Activated B cell treated with CpG ODN at 0.5 μM for 24 hours (primary cell): ENCODE measurements at regions not wholly inside any gene's neighbourhood (a gene's known extent, or its start where the extent isn't known, plus 50 kb on each side); places are given as distances from the start of the nearest gene placed in this dataset.

ENCODE experiments used
- ATAC-seq: fragments of 200-7000 bp; cut with Tn5 transposase; one replicate; pipeline ENCODE4 v1.10.0; 2021; ENCODE audit warnings: low read depth, mild to moderate bottlenecking, moderate library complexity
- CTCF ChIA-PET: fragments of 350-600 bp; sonication (Branson Sonifier 250); formaldehyde crosslinking; loops from one replicate; lab custom pipeline; 2021; ENCODE audit warnings: antibody characterized with exemption; lab: Charles Lee
- POLR2A ChIA-PET: fragments of 350-600 bp; sonication (Branson Sonifier 250); formaldehyde crosslinking; loops from one replicate; lab custom pipeline; 2021; ENCODE audit warnings: antibody characterized with exemption; lab: Charles Lee
- DNase-seq: peaks from one replicate; pipeline ENCODE4 v3.0.0; 2022
- H3K27ac Mint-ChIP-seq: one replicate; pipeline ENCODE4 v1.8.0; 2020; ENCODE audit warnings: mixed read lengths
- H3K27me3 Mint-ChIP-seq: one replicate; pipeline ENCODE4 v1.8.0; 2021; ENCODE audit warnings: mixed read lengths
- H3K36me3 Mint-ChIP-seq: one replicate; pipeline ENCODE4 v1.8.0; 2021; ENCODE audit warnings: low read depth, mixed read lengths
- H3K4me1 Mint-ChIP-seq: one replicate; pipeline ENCODE4 v1.8.0; 2021; ENCODE audit warnings: mixed read lengths
- H3K4me3 Mint-ChIP-seq: one replicate; pipeline ENCODE4 v1.8.0; 2020; ENCODE audit warnings: mild to moderate bottlenecking, mixed read lengths
- H3K9me3 Mint-ChIP-seq: one replicate; pipeline ENCODE4 v1.8.0; 2020; ENCODE audit warnings: mixed read lengths
- intact Hi-C: fragments of 100-400 bp; cut with micrococcal nuclease; formaldehyde crosslinking; loops from one replicate; pipeline ENCODE4 v1.15.1; 2024
- TF ChIP-seq, protein P1 (sequence below): fragments of 200-600 bp; IDR thresholded peaks from one replicate; pipeline ENCODE4 v1.8.0; 2022; ENCODE audit warnings: antibody characterized with exemption, mild to moderate bottlenecking

DNA sequence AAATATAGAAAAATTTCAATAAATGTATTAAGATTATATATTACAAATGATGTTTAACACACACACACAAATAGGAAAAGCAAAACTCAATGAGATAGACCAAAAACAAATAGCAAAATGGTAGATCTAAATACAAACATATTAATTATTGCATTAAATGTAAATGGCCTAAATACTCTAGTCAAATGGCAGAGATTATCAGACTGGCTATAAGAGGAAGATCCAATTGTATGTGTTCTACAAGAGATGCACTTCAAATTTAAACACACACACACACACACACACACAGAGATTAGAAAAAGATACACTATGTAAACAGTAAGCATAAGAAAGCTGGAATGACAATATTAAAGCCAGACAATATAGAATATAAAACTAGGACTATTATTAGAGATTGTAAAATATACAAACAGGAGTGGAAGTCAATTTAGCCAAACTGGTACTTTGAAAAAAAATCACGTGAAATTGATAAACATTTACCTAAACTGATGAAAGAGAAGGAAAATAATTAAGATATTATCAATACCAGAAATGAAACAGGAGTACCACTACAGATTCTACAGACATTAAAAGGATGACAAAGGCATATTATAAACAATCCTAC lies 150.5 kb downstream of the TBXT start:
- peaks cover 4% of the 10 kb centered on the region for H3K27me3 Mint-ChIP-seq
- ATAC-seq (no peak), DNase-seq (no peak)
- TF ChIP-seq, protein P1, sequence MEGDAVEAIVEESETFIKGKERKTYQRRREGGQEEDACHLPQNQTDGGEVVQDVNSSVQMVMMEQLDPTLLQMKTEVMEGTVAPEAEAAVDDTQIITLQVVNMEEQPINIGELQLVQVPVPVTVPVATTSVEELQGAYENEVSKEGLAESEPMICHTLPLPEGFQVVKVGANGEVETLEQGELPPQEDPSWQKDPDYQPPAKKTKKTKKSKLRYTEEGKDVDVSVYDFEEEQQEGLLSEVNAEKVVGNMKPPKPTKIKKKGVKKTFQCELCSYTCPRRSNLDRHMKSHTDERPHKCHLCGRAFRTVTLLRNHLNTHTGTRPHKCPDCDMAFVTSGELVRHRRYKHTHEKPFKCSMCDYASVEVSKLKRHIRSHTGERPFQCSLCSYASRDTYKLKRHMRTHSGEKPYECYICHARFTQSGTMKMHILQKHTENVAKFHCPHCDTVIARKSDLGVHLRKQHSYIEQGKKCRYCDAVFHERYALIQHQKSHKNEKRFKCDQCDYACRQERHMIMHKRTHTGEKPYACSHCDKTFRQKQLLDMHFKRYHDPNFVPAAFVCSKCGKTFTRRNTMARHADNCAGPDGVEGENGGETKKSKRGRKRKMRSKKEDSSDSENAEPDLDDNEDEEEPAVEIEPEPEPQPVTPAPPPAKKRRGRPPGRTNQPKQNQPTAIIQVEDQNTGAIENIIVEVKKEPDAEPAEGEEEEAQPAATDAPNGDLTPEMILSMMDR: no peak
- POLR2A ChIA-PET: no interaction called here
- H3K36me3 Mint-ChIP-seq: no peaks in the 10 kb centered on the region
- CTCF ChIA-PET: no interaction called here
- peaks cover 19% of the 10 kb centered on the region for H3K9me3 Mint-ChIP-seq
- no peaks in the 10 kb centered on the region for H3K4me1 Mint-ChIP-seq
- intact Hi-C loops: no loop called here
- no peak overlapping the region for H3K27ac Mint-ChIP-seq
- no peak overlapping the region for H3K4me3 Mint-ChIP-seq

DNA sequence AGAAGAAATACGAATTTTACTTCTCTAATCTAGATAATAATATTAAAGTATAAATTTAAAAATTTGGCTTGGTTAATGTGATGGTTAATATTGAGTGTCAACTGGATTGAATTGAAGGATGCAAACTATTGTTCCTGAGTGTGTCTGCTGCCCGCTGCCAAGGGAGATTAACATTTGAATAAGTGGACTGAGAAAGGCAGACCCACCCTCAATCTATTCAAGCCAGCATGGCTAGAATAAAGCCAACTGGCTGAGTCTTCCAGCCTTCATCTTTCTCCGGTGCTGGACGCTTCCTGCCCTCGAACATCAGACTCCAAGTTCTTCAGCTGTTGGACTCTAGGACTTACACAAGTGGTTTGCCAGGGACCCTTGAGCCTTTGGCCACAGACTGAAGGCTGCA lies 152.7 kb downstream of the TBXT start:
- no peak for DNase-seq
- Mint-ChIP-seq H3K36me3 (no peaks in the 10 kb centered on the region), H3K4me1 (no peaks in the 10 kb centered on the region), H3K27ac (no peak overlapping the region), H3K9me3 (peaks cover 14% of the 10 kb centered on the region), H3K27me3 (peaks cover 20% of the 10 kb centered on the region), H3K4me3 (no peak overlapping the region)
- TF ChIP-seq, protein P1: no peak
- ChIA-PET POLR2A (no interaction called here), CTCF (no interaction called here)
- intact Hi-C loops: no loop called here
- no peak for ATAC-seq

DNA sequence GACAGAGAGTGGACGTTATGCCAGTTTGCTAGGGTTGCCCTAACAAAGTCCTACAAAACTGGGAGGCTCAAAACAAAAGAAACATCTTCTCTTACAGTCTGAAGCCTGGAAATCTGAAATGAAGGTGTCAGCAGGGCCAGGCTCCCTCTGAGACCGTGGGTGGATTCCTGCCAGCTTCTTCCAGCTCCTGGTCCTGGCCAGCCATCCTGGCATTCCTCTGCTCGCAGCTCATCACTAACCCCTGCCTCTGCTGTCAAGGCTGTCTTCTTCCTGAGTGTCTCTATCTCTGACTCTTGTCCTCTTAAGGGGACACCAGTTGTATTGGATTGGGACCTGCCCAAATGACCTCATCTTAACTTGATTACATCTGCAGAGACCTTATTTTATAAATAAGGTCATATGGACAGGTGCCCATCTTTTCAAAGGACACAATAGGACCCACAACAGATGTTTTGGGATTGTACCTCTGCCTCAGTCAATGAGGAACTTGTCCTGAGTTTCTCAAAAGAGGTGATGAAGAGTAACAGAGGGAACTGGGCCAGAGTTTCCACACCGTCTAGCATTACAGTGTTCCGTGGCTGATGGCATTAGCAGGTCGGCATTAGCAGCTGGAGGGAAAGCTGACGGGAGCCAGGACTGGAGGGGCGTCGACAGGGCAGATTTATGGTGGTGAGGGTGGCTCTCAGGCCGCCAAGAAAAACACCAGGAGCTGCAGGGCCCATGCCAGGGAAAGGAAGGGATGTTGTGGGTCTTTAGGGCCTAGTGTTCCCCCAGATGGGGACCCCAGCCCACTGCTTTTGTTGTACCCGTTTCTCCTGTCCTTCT lies 157.3 kb downstream of the TBXT start:
- Mint-ChIP-seq H3K27ac (no peak overlapping the region), H3K4me1 (peaks cover 3% of the 10 kb centered on the region), H3K9me3 (no peaks in the 10 kb centered on the region), H3K4me3 (no peak overlapping the region), H3K36me3 (no peaks in the 10 kb centered on the region), H3K27me3 (peaks cover 44% of the 10 kb centered on the region)
- CTCF ChIA-PET: no interaction called here
- POLR2A ChIA-PET: no interaction called here
- intact Hi-C loops: no loop called here
- ATAC-seq (no peak), DNase-seq (no peak)
- TF ChIP-seq, protein P1: no peak

DNA sequence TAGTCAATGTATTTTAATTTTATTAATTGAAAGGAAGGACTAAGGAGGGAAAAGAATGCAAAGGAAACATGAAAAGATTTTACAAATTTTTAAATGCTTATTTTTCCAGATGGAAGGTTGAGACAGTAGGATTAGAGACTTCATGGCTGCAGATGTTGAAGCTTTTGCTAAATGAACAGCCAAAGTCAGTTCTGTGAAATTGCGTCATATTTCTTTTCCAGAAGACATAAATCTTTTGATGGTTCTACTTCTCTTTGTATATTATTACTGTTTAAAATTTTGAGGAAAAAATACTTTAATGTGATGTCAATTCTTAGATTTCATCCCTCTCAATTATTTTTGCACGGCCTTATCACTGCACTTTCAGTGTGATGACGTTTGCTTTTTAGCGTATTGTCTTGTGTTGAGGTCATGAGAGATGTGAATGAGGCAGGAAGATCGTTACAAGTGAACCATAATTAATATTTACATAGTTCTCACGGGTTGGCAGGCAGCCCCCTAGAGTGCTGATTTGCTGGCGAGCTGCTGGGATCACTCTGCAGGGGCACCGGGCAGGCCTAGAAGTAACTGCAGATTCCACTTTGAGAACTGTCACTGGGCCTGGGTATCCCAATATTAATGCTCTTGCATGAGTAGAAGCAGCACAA lies 158.1 kb downstream of the TBXT start:
- Mint-ChIP-seq H3K4me1 (peaks cover 5% of the 10 kb centered on the region), H3K27ac (no peak overlapping the region), H3K4me3 (no peak overlapping the region), H3K27me3 (peaks cover 52% of the 10 kb centered on the region), H3K36me3 (no peaks in the 10 kb centered on the region), H3K9me3 (no peaks in the 10 kb centered on the region)
- CTCF ChIA-PET: no interaction called here
- TF ChIP-seq, protein P1: no peak
- POLR2A ChIA-PET: no interaction called here
- DNase-seq (no peak), ATAC-seq (no peak)
- intact Hi-C loops: no loop called here
